RCC 7860 (cell line): ENCODE measurements at regions not wholly inside any gene's neighbourhood (a gene's known extent, or its start where the extent isn't known, plus 50 kb on each side); places are given as distances from the start of the nearest gene placed in this dataset.
A peak's percentile ranks its signal among the peaks of the same experiment; 100 is the strongest.

ENCODE experiments used
- DNase-seq: peaks from one replicate; pipeline ENCODE4 v3.0.0-alpha.2; 2015; ENCODE audit warnings: low spot score
- FAIRE-seq: peaks from 2 replicates; lab custom pipeline; 2012; peaks lifted over from hg19 to GRCh38; lab: Jason Lieb, UNC

DNA sequence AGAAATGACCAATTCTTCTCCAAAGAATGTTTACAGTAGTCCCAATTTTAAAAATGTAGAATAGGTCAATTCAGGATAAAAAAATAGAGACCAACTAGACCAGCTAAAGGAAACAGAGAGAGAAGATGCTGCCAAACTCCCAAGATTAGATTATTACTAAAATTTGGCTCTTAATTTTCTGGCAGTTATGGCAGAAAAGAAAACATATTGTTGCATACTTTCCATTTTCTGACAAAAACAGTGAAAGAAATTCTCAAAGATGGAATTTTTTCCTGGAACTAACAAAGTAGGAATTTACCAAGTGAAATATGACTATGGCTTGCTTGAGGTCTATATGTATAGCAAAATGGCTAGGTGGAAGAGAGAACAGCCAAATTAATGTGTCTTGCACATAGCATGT lies 138.3 kb upstream of the STK17B start:
- FAIRE-seq (no peak), DNase-seq (no peak)

GRCh38 chr2:196314157-196314556 lies 142.8 kb upstream of the STK17B start:
- DNase-seq (no peak), FAIRE-seq (no peak)

DNA sequence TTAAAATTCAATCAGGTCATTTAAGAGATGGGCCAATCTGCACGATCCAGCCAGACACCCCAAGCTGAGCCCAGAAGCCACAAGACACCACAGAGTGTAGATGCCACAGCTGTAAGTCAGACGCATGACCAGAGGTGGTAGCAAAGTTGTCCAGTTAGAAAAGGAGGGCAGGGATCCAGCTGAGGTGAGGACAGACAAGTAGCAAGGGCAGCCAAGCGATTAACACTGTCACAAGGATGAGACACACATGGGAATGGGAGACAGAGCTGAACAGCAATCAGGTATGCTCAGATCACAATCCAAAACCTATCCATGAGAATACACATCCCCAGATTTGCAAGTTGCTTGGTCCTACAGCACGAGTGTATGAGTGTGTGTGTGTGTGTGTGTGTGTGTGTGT lies 143.4 kb upstream of the STK17B start:
- FAIRE-seq: peak; percentile 94
- peak; percentile 93 for DNase-seq

- peak; percentile 51 for DNase-seq
- FAIRE-seq: peak; percentile 79
Observed at GRCh38 chr2:196315388-196316049, 144.1 kb upstream of the STK17B start.

- DNase-seq (no peak), FAIRE-seq (no peak)
Observed at GRCh38 chr2:196316050-196316430, 144.7 kb upstream of the STK17B start.

- FAIRE-seq: no peak
- DNase-seq: no peak
Observed at GRCh38 chr2:196318517-196319377, 147.4 kb upstream of the STK17B start.

- peak; percentile 85 for FAIRE-seq
- DNase-seq: no peak
Observed at GRCh38 chr2:196322973-196323810, 151.8 kb upstream of the STK17B start.

DNA sequence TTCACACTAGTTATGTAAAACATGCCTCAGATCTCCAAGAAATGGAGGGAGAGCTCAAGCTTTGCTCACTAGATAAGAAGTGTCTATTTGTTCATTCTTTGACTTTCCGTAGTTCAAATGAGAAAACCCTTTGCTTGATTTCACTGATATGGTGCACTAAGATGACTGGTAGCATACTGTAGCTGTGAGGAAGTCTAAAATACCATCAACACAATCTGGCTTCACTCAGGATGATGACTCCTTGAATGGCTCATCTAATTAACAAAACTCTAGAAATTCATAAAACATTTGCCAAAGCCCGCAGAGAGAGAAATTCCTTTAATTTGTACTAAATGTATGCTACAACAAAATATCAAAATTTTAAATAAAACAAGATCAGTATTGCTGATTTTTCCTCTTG lies 152.8 kb upstream of the STK17B start:
- FAIRE-seq (no peak), DNase-seq (no peak)

- no peak for FAIRE-seq
- DNase-seq: no peak
Observed at GRCh38 chr2:196328088-196328680, 156.8 kb upstream of the STK17B start.

GRCh38 chr2:196329959-196330358 lies 158.6 kb upstream of the STK17B start:
- no peak for FAIRE-seq
- no peak for DNase-seq

DNA sequence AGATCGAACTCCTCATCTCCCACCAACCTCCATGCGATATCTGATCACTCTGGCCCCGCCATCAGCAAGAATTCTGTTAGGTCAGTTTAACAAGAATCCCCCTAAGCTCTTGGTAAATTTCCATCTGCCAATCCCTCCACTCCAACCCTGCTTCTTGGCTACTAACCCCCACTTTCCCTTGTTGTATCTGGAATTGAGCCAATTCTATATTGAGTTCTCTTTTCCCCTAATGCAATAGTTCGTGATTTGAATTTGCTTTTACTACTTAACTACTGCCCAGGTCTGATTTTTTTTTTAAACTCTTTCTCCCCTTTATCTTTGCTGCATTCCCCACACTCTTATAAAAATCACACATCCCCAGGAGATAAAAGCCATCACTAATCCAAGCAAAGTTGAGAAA lies 159.3 kb upstream of the STK17B start:
- DNase-seq (no peak), FAIRE-seq (no peak)

GRCh38 chr2:196331143-196331542 lies 159.8 kb upstream of the STK17B start:
- FAIRE-seq: peak; percentile 42
- DNase-seq: peak; percentile 68

DNA sequence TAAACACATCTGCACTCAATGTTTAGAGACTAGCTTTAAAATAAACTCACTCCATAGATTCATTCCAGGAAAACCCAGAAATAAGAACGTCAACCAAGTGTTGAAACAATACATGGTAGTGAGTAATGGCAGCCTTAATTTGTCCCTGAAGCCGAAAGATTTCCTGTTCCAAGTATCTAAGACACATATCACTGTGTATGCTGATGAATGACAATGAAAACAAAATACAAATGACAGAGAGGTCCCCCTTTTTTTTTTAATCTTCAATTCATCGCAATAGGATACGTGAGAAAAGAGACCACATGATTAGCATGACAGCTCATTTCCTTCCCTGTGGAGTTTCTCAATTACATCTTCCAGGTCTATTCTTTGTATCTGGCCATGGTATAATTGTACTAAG lies 160.5 kb upstream of the STK17B start:
- no peak for FAIRE-seq
- no peak for DNase-seq

DNA sequence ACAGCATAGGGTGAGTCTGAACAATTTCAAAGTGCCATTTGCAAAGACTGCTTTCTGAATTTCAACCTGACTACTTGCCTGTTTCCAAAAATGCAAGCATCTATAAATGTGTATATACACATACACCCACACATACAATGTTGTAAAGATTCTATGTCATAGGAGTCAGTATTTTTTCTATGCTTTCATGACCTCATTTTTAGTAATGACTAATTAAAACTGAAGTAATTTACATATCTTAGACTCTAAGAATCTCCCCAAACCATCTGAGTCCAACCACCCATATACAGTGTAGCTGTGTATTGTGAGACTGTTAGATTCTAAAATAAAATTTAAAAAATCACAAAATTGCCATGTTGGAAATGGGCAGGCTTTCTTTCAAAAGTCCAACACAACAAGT lies 162.0 kb upstream of the STK17B start:
- DNase-seq (no peak), FAIRE-seq (no peak)

- FAIRE-seq: no peak
- DNase-seq: no peak
Observed at GRCh38 chr2:196334710-196335109, 163.3 kb upstream of the STK17B start.

DNA sequence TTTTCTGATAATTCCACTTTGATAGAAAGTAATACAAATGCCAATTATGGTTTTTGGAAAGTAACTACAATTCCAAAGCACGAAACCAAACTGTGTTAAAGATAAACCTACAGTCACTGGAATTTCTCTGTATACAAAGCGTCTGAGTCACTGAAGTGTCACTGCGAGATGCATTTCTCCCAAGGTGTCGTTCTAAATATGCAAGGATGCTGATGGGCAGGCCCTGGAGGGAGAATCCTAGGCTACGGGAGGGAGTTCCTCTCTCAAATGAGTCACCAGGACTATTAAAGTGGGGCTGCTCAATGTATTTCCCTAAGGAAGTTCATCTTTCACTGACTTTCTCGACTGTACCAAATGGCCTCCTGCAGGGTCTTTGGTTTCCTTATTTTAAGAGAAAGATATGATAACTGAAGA lies 163.8 kb upstream of the STK17B start:
- DNase-seq (peak; percentile 85), FAIRE-seq (peak; percentile 91)

DNA sequence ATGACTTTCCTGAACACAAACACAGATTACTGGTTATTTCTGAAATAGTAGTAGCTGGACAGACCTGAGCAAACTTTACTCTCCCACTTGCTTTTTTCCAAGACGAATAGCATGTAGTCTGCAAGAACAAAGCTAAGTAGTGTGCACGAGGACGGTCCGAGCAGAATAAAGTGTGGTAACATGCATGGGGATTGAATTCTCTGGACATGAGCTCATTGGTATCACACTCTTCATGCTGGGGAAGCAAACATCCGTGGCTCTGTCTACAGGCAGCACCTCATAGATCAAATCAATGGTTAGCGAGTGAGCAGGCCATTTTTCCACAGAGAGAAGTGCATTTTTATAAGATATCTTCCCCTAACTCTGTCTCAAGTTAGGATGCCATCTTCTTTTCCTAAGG lies 164.8 kb upstream of the STK17B start:
- FAIRE-seq: no peak
- peak; percentile 22 for DNase-seq

- no peak for FAIRE-seq
- peak; percentile 23 for DNase-seq
Observed at GRCh38 chr2:196336715-196337114, 165.3 kb upstream of the STK17B start.

DNA sequence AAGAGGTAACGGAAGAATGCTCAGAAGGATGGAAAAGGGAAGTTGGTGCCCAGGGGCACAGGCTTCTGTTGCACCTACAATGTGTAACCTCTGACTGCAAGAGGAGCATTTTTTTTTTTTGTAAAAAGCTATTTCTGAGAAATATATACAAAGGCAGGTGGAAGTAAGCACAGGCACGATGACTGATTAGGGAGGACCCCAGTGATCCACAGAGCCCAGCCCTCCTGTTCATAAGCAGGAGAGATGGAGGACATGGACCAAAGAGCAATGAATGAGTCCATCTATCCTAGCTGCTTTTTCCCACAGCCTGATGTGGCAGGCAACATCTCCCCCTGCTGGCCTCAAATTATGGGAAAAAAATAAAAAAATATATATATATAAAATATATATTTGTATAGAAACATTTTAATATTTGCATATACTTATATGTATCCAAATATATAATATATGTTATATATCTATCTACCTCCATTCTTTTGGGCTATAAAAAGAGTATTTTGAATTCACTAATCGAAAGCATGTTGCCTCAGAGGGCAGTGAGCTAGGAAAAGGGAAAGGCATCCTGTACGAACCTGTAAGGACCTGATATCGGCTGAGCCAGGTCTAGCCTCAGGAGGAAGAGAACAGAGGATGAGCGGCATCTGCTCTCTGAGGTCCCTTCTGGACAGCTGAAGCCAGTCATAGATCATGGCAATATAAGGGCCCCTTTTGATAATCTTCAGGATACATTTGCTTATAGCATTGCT lies 166.0 kb upstream of the STK17B start:
- peak; percentile 44 for DNase-seq
- FAIRE-seq: peak; percentile 75

GRCh38 chr2:196338440-196338839 lies 167.1 kb upstream of the STK17B start:
- FAIRE-seq (no peak), DNase-seq (no peak)
